AG04449 (cell line): ENCODE measurements at regions not wholly inside any gene's neighbourhood (a gene's known extent, or its start where the extent isn't known, plus 50 kb on each side); places are given as distances from the start of the nearest gene placed in this dataset.

Source experiments
- CTCF ChIA-PET: fragments of 350-600 bp; formaldehyde crosslinking; extraction: SDS; loops from one replicate; lab custom pipeline; 2021; ENCODE audit warnings: antibody characterized with exemption; lab: Yijun Ruan, JAX
- POLR2A ChIA-PET: fragments of 400-600, 350-600 bp; formaldehyde crosslinking; extraction: SDS; loops from one replicate; lab custom pipeline; 2020; ENCODE audit warnings: antibody characterized with exemption, inconsistent platforms; lab: Yijun Ruan, JAX
- DNase-seq: peaks from one replicate; pipeline ENCODE4 v3.0.0-alpha.2; 2010; ENCODE audit warnings: low read depth, low spot score
- H3K4me3 ChIP-seq: 2 replicates; pipeline ENCODE4 v1.5.1; 2011; ENCODE audit warnings: low read depth, mild to moderate bottlenecking, control low read depth, low read length
- TF ChIP-seq, protein P1 (sequence below): IDR thresholded peaks from one replicate; pipeline ENCODE4 v1.5.1; 2011; ENCODE audit warnings: mild to moderate bottlenecking, moderate library complexity, low read length, control low read depth, inconsistent platforms; ENCODE audit not compliant: insufficient read depth; ENCODE audit errors: missing control alignments

GRCh38 chr5:136615251-136616119 lies 250.1 kb upstream of the TRPC7 start:
- TF ChIP-seq, protein P1, sequence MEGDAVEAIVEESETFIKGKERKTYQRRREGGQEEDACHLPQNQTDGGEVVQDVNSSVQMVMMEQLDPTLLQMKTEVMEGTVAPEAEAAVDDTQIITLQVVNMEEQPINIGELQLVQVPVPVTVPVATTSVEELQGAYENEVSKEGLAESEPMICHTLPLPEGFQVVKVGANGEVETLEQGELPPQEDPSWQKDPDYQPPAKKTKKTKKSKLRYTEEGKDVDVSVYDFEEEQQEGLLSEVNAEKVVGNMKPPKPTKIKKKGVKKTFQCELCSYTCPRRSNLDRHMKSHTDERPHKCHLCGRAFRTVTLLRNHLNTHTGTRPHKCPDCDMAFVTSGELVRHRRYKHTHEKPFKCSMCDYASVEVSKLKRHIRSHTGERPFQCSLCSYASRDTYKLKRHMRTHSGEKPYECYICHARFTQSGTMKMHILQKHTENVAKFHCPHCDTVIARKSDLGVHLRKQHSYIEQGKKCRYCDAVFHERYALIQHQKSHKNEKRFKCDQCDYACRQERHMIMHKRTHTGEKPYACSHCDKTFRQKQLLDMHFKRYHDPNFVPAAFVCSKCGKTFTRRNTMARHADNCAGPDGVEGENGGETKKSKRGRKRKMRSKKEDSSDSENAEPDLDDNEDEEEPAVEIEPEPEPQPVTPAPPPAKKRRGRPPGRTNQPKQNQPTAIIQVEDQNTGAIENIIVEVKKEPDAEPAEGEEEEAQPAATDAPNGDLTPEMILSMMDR = no peak
- no peak for DNase-seq
- ChIA-PET CTCF (no interaction called here), POLR2A (no interaction called here)
- H3K4me3 ChIP-seq = no peak overlapping the region

- POLR2A ChIA-PET = no interaction called here
Measured at GRCh38 chr5:136613230-136613629, 247.9 kb upstream of the TRPC7 start.

GRCh38 chr5:136605638-136606037 lies 240.3 kb upstream of the TRPC7 start:
- TF ChIP-seq, protein P1 = no peak
- ChIA-PET POLR2A (no interaction called here), CTCF (no interaction called here)
- DNase-seq = peak; percentile 9
- no peak overlapping the region for H3K4me3 ChIP-seq

More at GRCh38 chr5:136613230-136613629, 247.9 kb upstream of the TRPC7 start:
- no peak for DNase-seq
- CTCF ChIA-PET = no interaction called here
- TF ChIP-seq, protein P1 = no peak
- no peak overlapping the region for H3K4me3 ChIP-seq

GRCh38 chr5:136600306-136600705 lies 235.0 kb upstream of the TRPC7 start:
- TF ChIP-seq, protein P1 = no peak
- POLR2A ChIA-PET = no interaction called here
- no peak for DNase-seq
- no peak overlapping the region for H3K4me3 ChIP-seq
- CTCF ChIA-PET = no interaction called here

- DNase-seq = no peak
- TF ChIP-seq, protein P1 = no peak
- H3K4me3 ChIP-seq = no peak overlapping the region
- ChIA-PET CTCF (no interaction called here), POLR2A (no interaction called here)
Measured at GRCh38 chr5:136598802-136599404, 233.6 kb upstream of the TRPC7 start.

DNA sequence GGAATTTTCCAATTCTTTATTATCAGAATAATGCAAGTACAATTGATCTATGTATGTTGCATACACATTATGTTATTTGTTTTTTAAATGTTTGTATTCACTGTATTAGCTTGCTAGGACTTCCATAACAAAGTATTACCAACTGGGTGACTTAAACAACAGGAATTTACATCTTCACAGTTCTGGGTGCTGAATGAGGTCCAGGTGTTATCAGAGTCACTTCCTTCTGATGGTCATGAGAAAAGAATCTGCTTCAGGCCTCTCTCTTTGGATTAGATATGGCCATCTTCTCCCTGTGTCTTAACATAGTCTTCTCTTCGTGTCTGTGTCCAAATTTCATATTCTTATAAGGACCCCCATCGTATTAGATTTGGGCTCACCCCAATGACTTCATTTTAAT lies 229.1 kb upstream of the TRPC7 start:
- POLR2A ChIA-PET = no interaction called here
- CTCF ChIA-PET = no interaction called here
- TF ChIP-seq, protein P1 = no peak
- no peak for DNase-seq
- no peak overlapping the region for H3K4me3 ChIP-seq
